H1 (cell line): ENCODE measurements at regions not wholly inside any gene's neighbourhood (a gene's known extent, or its start where the extent isn't known, plus 50 kb on each side); places are given as distances from the start of the nearest gene placed in this dataset.

Experiments
- CBX8 ChIP-seq: fragments of 300-800, 300-1000 bp; sonication (generic); IDR thresholded peaks from 2 replicates; pipeline ENCODE4 v1.7.1; 2016; ENCODE audit warnings: low read depth, low read length, borderline replicate concordance
- CEBPB ChIP-seq: IDR thresholded peaks from 2 replicates; pipeline ENCODE4 v1.6.1; 2012; ENCODE audit warnings: low read depth, low read length
- CTCF ChIP-seq, 3 experiments: IDR thresholded peaks; 1 replicate in 2 of 3; 2 replicates in 1 of 3; pipeline versions ENCODE4 v1.5.1 to v1.6.1; 2011; ENCODE audit warnings: low read length in 3 of 3, mild to moderate bottlenecking in 3 of 3, inconsistent platforms in 2 of 3, low read depth in 1 of 3, moderate library complexity in 1 of 3; ENCODE audit not compliant: insufficient read depth in 1 of 3; ENCODE audit errors: control extremely low read depth in 1 of 3
- HDAC2 ChIP-seq, 2 experiments: fragments of 300-600 bp in 1 of 2; sonication (generic) in 1 of 2; IDR thresholded peaks; 2 replicates each; pipeline ENCODE4 v1.6.1; 2011 to 2012; ENCODE audit warnings: low read depth in 2 of 2, low read length in 2 of 2, mild to moderate bottlenecking in 2 of 2, moderate library complexity in 2 of 2, borderline replicate concordance in 1 of 2, inconsistent platforms in 1 of 2
- HDAC6 ChIP-seq: IDR thresholded peaks from one replicate; pipeline ENCODE4 v1.7.1; 2012; ENCODE audit warnings: low read depth, mild to moderate bottlenecking, inconsistent platforms, low read length, moderate library complexity
- JUND ChIP-seq: IDR thresholded peaks from 2 replicates; pipeline ENCODE4 v1.6.1; 2011; ENCODE audit warnings: mild to moderate bottlenecking, improper control_type of control experiment, low read length
- KDM1A ChIP-seq: fragments of 200-600, 300-600 bp; sonication (generic); IDR thresholded peaks from 2 replicates; pipeline ENCODE4 v1.7.1; 2016; ENCODE audit warnings: mild to moderate bottlenecking, low read length, borderline replicate concordance
- RAD21 ChIP-seq, 2 experiments: IDR thresholded peaks in 1 of 2; conservative IDR thresholded peaks in 1 of 2; 2 replicates each; pipeline ENCODE4 v1.6.1; 2011; ENCODE audit warnings: low read depth in 2 of 2, low read length in 2 of 2, improper control_type of control experiment in 1 of 2, inconsistent platforms in 1 of 2, mild to moderate bottlenecking in 1 of 2, moderate library complexity in 1 of 2
- TF ChIP-seq, protein P1 (sequence below): IDR thresholded peaks from 2 replicates; pipeline ENCODE4 v1.6.1; 2012; ENCODE audit warnings: inconsistent platforms

DNA sequence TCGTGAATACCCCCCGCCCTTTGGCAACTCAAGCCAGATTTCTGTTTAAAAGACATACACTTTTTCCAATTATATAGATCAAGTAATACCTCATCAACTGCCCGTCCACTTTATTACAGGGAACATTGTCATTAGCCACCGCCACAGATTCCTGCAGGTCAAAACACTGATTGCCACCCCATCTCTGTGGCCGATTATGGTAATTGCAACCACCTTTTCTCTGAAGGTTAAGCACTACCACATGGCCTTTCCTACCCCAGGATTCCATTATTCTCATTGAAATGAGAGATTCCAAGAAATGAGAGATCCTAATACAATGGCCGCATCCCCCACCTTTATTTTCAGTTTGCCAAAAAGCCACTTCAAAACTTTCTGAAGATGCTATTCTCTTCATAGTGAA is 478.8 kb upstream of the HSF2 start (continued):
- TF ChIP-seq CBX8 (no peak), CTCF (IDR thresholded peaks at IDR 0.05; ENCODE audit: control extremely low read depth in 1 of 3, insufficient read depth in 1 of 3, low read depth in 1 of 3, low read length in 3 of 3) (peak in 1 of 3 experiments; percentile 10; a peak in 1 of 4 replicates), JUND (no peak), HDAC2 (IDR thresholded peaks at IDR 0.05; ENCODE audit: borderline replicate concordance in 1 of 2, low read depth in 2 of 2, low read length in 2 of 2) (no peak), CEBPB (no peak), KDM1A (no peak), RAD21 (IDR thresholded peaks at IDR 0.05 in 1 of 2, conservative IDR thresholded peaks at IDR 0.05 in 1 of 2; ENCODE audit: low read depth in 2 of 2, low read length in 2 of 2) (0 out of 4 replicates have a peak, but pooled peaks of 1 of the 2 experiments have one; percentile 3), HDAC6 (no peak)
- TF ChIP-seq, protein P1, sequence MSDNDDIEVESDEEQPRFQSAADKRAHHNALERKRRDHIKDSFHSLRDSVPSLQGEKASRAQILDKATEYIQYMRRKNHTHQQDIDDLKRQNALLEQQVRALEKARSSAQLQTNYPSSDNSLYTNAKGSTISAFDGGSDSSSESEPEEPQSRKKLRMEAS, result 0 out of 2 replicates have a peak, but pooled peaks have one; percentile 46
